ENCODE measurements at regions not wholly inside any gene's neighbourhood (a gene's known extent, or its start where the extent isn't known, plus 50 kb on each side); places are given as distances from the start of the nearest gene placed in this dataset.

GRCh38 chr3:124463234-124463633, 267.0 kb upstream of the UMPS start:
- in situ Hi-C loops (cut with MboI; ENCODE audit: low sequenced_read_pairs) = no loop called here

GRCh38 chr3:124467980-124468902, 262.0 kb upstream of the UMPS start:
- in situ Hi-C loops (cut with MboI; ENCODE audit: low sequenced_read_pairs) = no loop called here

- in situ Hi-C loops (cut with MboI; ENCODE audit: low sequenced_read_pairs) = no loop called here
Observed at GRCh38 chr3:124469555-124469954, 260.7 kb upstream of the UMPS start.

GRCh38 chr3:124478830-124479229, 251.4 kb upstream of the UMPS start:
- in situ Hi-C loops (cut with MboI; ENCODE audit: low sequenced_read_pairs) = no loop called here

- in situ Hi-C loops (cut with MboI; ENCODE audit: low sequenced_read_pairs) = no loop called here
Observed at GRCh38 chr3:124483915-124484470, 246.3 kb upstream of the UMPS start.

GRCh38 chr3:124486324-124486723, 243.9 kb upstream of the UMPS start:
- in situ Hi-C loops (cut with MboI; ENCODE audit: low sequenced_read_pairs) = no loop called here

GRCh38 chr3:124489506-124489905, 240.7 kb upstream of the UMPS start:
- in situ Hi-C loops (cut with MboI; ENCODE audit: low sequenced_read_pairs) = no loop called here

GRCh38 chr3:124491098-124491497, 239.2 kb upstream of the UMPS start:
- in situ Hi-C loops (cut with MboI; ENCODE audit: low sequenced_read_pairs) = no loop called here

- in situ Hi-C loops (cut with MboI; ENCODE audit: low sequenced_read_pairs) = no loop called here
Observed at GRCh38 chr3:124491875-124492274, 238.4 kb upstream of the UMPS start.

GRCh38 chr3:124492824-124493223, 237.4 kb upstream of the UMPS start:
- in situ Hi-C loops (cut with MboI; ENCODE audit: low sequenced_read_pairs) = no loop called here

GRCh38 chr3:124496061-124496460, 234.2 kb upstream of the UMPS start:
- in situ Hi-C loops (cut with MboI; ENCODE audit: low sequenced_read_pairs) = no loop called here

GRCh38 chr3:124497487-124497886, 232.8 kb upstream of the UMPS start:
- in situ Hi-C loops (cut with MboI; ENCODE audit: low sequenced_read_pairs) = no loop called here

GRCh38 chr3:124498891-124499290, 231.4 kb upstream of the UMPS start:
- in situ Hi-C loops (cut with MboI; ENCODE audit: low sequenced_read_pairs) = no loop called here

- in situ Hi-C loops (cut with MboI; ENCODE audit: low sequenced_read_pairs) = no loop called here
Observed at GRCh38 chr3:124504332-124505059, 225.8 kb upstream of the UMPS start.

GRCh38 chr3:124509884-124510283, 220.4 kb upstream of the UMPS start:
- in situ Hi-C loops (cut with MboI; ENCODE audit: low sequenced_read_pairs) = no loop called here

GRCh38 chr3:124510290-124510689, 220.0 kb upstream of the UMPS start:
- in situ Hi-C loops (cut with MboI; ENCODE audit: low sequenced_read_pairs) = no loop called here

- in situ Hi-C loops (cut with MboI; ENCODE audit: low sequenced_read_pairs) = no loop called here
Observed at GRCh38 chr3:124512881-124513609, 217.2 kb upstream of the UMPS start.

GRCh38 chr3:124513610-124513997, 216.6 kb upstream of the UMPS start:
- in situ Hi-C loops (cut with MboI; ENCODE audit: low sequenced_read_pairs) = no loop called here

GRCh38 chr3:124514683-124515082, 215.6 kb upstream of the UMPS start:
- in situ Hi-C loops (cut with MboI; ENCODE audit: low sequenced_read_pairs) = no loop called here

GRCh38 chr3:124516333-124516732, 213.9 kb upstream of the UMPS start:
- in situ Hi-C loops (cut with MboI; ENCODE audit: low sequenced_read_pairs) = no loop called here

GRCh38 chr3:124517306-124517705, 212.9 kb upstream of the UMPS start:
- in situ Hi-C loops (cut with MboI; ENCODE audit: low sequenced_read_pairs) = no loop called here

All from HL-60/S4 treated with phorbol 12-myristate 13-acetate at 8.2 ng/mL for 4 days and 3 days (cell line).